ENCODE measurements at regions not wholly inside any gene's neighbourhood (a gene's known extent, or its start where the extent isn't known, plus 50 kb on each side); places are given as distances from the start of the nearest gene placed in this dataset.
"Not testable (repeated sequence)": the region's sequence is repeated elsewhere in the genome, so short reads cannot be mapped to it uniquely, and the experiment has no call there.

DNA sequence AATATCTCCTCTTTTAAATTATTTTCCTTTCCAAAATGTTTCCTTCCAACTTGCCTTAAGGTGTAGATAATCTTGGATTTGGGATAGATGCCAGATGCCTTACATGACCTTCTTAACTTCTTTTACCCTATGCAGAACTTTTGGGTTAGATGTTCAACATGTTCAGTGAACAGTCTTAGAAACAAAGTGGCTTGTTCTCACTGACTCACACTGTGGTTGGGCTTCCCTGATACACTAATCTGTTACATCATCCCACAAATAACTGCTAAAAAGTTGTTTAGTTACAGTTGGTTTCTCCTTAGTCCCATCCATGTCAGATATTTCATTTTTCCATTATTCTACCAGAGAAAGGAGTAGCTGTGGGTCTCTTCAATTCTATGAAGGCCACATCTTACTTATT, 2638.2 kb downstream of the PCDH9 start:
- no peak overlapping the region for H3K27ac ChIP-seq
- TF ChIP-seq, protein P1, sequence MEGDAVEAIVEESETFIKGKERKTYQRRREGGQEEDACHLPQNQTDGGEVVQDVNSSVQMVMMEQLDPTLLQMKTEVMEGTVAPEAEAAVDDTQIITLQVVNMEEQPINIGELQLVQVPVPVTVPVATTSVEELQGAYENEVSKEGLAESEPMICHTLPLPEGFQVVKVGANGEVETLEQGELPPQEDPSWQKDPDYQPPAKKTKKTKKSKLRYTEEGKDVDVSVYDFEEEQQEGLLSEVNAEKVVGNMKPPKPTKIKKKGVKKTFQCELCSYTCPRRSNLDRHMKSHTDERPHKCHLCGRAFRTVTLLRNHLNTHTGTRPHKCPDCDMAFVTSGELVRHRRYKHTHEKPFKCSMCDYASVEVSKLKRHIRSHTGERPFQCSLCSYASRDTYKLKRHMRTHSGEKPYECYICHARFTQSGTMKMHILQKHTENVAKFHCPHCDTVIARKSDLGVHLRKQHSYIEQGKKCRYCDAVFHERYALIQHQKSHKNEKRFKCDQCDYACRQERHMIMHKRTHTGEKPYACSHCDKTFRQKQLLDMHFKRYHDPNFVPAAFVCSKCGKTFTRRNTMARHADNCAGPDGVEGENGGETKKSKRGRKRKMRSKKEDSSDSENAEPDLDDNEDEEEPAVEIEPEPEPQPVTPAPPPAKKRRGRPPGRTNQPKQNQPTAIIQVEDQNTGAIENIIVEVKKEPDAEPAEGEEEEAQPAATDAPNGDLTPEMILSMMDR (conservative IDR thresholded peaks at IDR 0.05): no peak

DNA sequence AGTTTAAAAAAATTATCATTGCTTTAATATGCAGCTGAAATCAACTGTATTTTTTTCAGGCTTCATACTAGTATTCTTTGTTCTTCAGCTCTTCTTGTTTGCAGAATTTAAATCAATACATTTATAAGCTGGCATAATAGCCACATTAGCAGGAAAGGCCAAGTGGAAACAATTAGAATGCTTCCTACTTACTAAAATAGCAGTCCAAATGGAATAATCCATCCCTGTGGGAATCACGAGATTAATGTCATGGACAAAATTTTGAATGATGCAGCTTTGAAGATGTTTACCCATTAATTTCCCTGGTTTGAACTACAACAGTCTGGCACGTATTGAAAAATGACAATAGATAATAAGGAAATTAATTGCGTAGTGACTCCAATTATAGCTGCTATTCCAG, 2650.8 kb downstream of the PCDH9 start:
- TF ChIP-seq, protein P1 (conservative IDR thresholded peaks at IDR 0.05): no peak
- H3K27ac ChIP-seq: no peak overlapping the region

DNA sequence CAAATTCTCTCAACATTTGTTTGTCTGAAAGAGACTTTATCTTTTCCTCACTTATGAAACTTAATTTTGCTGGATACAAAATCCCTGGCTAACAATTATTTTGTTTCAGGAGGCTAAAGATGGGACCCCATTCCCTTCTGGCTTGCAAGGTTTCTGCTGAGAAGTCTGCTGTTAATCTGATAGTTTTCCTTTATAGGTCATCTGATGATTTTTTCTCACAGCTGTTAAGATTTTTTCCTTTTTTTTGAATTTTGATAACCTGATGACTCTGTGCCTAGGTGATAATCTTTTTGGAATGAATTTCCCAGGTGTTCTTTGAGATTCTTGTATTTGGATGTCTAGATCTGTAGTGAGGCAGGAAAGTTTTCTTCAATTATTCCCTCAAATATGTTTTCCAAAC, 2661.4 kb downstream of the PCDH9 start:
- TF ChIP-seq, protein P1 (conservative IDR thresholded peaks at IDR 0.05): no peak
- H3K27ac ChIP-seq: no peak overlapping the region

DNA sequence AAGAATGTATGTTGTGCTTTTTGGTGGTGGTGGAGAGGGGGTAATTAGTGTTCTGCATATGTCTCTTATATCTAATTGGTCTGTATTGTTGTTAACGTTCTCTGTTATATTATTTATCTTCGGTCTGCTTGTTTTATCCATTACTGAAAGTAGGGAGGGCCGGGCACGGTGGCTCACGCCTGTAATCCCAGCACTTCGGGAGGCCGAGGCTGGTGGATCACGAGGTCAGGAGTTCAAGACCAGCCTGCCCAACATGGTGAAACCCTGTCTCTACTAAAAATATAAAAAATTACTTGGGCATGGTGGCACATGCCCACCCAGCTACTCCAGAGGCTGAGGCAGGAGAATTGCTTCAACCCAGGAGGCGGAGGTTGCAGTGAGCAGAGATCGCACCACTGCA, 2672.1 kb downstream of the PCDH9 start:
- H3K27ac ChIP-seq: not testable (repeated sequence)

DNA sequence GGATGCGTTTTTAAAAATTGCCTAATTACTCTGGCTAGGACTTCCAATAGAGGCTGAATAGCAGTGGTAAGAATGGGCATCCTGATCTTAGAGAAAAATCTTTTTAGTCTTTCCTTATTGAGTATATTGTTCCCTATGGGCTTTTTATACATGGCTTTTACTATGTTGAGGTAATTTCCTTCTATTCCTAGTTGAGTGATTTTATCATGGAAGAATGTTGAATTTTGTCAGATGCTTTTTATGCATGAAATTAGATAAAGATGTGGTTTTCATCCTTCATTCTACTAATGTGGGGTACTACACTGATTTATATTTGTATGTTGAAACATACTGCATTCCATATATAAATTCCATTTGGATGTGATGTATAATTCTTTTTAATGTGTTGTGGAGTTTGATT, 2673.8 kb downstream of the PCDH9 start:
- H3K27ac ChIP-seq: no peak overlapping the region
- TF ChIP-seq, protein P1 (conservative IDR thresholded peaks at IDR 0.05): no peak

DNA sequence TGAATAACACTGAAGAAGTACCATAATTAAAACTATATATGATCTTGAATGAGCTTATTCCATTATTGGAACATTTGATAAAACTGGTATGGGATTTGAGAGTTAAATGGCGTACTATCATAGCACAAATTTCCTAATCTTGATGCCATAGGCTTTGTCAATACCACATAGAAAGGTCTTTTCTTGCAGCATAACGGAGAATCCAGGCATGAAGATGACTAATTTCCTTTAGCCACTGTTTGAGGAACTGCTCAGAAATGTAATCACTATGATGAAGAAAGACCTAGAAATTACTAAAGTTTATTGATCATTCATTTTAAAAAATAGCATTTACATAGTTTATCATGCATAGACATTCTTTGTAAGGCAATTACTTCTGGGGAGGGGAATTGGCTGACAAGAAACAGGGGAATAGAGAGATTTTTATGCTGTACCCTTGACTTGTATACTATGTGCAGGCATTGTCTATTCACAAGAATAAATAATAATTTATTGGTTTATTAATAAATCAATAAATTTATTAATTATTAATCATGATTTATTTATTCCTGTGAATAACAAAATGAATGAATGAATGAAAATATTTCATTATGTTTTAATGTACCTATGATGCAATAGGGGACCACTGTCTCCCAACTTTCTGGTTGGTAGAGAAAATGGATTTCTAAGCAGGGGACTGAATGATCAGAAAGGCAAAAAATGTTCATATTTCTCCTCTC, 2676.6 kb downstream of the PCDH9 start:
- TF ChIP-seq, protein P1 (conservative IDR thresholded peaks at IDR 0.05): no peak
- H3K27ac ChIP-seq: no peak overlapping the region

DNA sequence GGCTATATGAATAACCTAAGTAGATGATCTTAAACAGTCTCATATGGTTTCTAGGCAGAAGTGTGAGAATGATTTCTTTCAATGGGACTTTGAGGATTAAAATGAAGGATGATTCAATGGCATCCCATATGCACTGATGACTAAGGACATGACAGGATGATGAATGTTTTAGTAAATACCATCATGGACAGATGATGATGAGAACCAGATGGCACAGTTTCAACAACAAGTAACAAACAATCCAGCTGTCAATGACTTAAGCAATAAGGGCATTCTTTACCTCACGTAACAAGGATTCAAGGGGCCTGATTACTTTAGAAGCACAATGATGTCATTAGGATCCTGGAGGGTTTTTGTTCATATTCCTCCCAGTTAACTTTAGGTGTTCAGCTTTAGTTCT, 2678.4 kb downstream of the PCDH9 start:
- TF ChIP-seq, protein P1 (conservative IDR thresholded peaks at IDR 0.05): no peak
- H3K27ac ChIP-seq: no peak overlapping the region

DNA sequence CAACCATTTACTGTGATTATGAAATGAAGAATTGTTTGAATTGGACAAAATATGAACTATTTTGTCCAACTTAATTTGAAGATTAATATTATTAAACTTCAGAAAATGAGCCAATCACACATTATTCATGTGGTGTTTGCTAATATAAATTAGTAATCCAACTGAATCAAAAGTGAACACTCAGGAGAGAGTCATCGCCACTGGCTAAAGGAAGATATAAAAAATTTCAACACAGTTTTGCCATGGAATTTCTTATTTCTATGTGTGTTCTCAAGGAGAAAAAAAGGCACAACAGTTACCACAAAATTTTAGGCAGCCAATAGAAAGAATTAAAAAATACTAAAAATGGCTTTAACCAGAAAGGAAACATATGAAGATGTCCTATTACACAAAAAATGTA, 2683.8 kb downstream of the PCDH9 start:
- no peak overlapping the region for H3K27ac ChIP-seq
- TF ChIP-seq, protein P1 (conservative IDR thresholded peaks at IDR 0.05): no peak
